ENCODE measurements at regions not wholly inside any gene's neighbourhood (a gene's known extent, or its start where the extent isn't known, plus 50 kb on each side); places are given as distances from the start of the nearest gene placed in this dataset.
"Not testable (repeated sequence)": the region's sequence is repeated elsewhere in the genome, so short reads cannot be mapped to it uniquely, and the experiment has no call there.

DNA sequence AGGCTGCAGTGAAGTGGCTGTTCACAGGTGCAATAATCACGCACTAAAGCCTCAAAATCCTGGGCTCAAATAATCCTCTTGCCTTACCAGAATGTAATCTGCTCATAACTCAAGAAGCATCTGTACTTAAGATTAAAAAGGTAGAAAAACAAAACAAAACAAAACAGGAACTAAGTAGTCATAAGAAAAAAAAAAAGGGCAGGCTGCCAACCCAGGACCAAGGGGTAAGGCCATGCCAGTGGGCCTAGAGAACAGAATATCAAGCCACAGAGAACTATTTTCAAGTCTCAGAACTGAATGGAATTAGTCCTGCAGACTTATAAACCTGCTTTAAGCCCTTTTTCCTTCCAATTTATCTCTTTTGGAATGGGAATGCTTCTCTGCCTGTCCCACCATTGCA lies 64.8 kb upstream of the TBC1D3K start:
- Histone ChIP-seq H3K36me3 (ENCODE audit: control insufficient read depth, insufficient read depth, low read length) (no peaks in the 10 kb centered on the region), H3K4me3 (ENCODE audit: low read depth, low read length) (no peak overlapping the region), H3K9me3 (ENCODE audit: control insufficient read depth, insufficient read depth, low read length) (peaks cover 7% of the 10 kb centered on the region), H3K4me1 (ENCODE audit: control insufficient read depth, insufficient read depth, low read length) (no peaks in the 10 kb centered on the region), H3K9ac (ENCODE audit: low read depth, low read length) (no peak overlapping the region), H3K27me3 (ENCODE audit: control insufficient read depth, insufficient read depth, low read length) (no peaks in the 10 kb centered on the region)

DNA sequence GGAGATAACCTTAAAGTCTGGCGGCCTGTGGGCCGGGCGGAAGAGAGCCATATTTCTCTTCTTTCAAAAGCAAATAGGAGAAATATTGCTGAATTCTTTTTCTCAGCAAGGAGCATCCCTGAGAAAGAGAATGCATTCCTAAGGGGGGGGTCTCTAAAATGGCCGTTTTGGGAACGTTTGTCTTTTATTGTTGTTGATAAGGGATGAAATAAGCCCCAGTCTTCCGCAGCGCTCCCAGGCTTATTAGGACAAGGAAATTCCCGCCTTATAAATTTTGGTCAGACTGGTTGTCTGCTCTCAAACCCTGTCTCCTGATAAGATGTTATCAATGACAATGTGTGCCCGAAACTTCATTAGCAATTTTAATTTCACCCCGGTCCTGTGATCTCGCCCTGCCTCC lies 65.8 kb upstream of the TBC1D3K start:
- H3K27me3 ChIP-seq (ENCODE audit: control insufficient read depth, insufficient read depth, low read length); H3K9ac ChIP-seq (ENCODE audit: low read depth, low read length); H3K4me3 ChIP-seq (ENCODE audit: low read depth, low read length); H3K9me3 ChIP-seq (ENCODE audit: control insufficient read depth, insufficient read depth, low read length); H3K36me3 ChIP-seq (ENCODE audit: control insufficient read depth, insufficient read depth, low read length); H3K4me1 ChIP-seq (ENCODE audit: control insufficient read depth, insufficient read depth, low read length): not testable (repeated sequence)

DNA sequence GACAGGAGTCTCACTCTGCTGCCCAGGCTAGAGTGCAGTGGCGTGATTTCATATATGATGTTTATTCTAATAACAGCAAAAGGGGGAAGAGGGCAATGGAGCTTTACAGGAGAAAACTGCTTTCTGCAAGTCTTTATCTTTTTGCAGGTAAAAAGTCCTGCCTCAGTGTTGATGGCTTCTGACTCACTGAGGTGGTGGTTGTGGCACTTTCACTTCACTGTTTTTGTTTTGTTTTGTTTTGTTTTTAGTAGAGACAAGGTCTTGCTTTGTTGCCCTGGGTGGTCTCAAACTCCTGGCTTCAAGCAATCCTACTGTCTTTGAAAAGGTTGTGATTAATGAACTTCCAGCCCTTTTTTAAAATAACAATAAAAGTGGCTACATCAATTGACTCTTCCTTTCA lies 68.0 kb upstream of the TBC1D3K start:
- Histone ChIP-seq H3K4me3 (ENCODE audit: low read depth, low read length) (no peak overlapping the region), H3K27me3 (ENCODE audit: control insufficient read depth, insufficient read depth, low read length) (no peaks in the 10 kb centered on the region), H3K9ac (ENCODE audit: low read depth, low read length) (no peak overlapping the region), H3K9me3 (ENCODE audit: control insufficient read depth, insufficient read depth, low read length) (peaks cover 7% of the 10 kb centered on the region), H3K4me1 (ENCODE audit: control insufficient read depth, insufficient read depth, low read length) (no peaks in the 10 kb centered on the region), H3K36me3 (ENCODE audit: control insufficient read depth, insufficient read depth, low read length) (no peaks in the 10 kb centered on the region)

DNA sequence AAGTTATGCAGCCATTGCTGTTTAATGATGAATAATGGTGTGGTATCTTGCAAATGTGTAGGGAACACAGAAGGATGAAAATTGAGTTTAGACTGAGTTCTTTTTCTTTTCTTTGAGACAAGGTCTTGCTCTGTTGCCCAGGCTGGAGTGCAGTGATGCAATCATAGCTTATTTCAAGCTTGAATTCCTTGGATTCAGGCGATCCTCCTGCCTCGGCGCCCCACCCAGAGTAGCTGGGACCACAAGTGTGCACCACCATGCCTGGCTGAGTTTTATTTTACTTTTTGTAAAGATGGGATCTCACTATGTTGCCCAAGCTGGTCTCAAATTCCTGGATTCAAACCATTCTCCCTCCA lies 74.6 kb upstream of the TBC1D3K start:
- Histone ChIP-seq H3K4me1 (ENCODE audit: control insufficient read depth, insufficient read depth, low read length) (no peaks in the 10 kb centered on the region), H3K27me3 (ENCODE audit: control insufficient read depth, insufficient read depth, low read length) (no peaks in the 10 kb centered on the region), H3K4me3 (ENCODE audit: low read depth, low read length) (no peak overlapping the region), H3K9ac (ENCODE audit: low read depth, low read length) (no peak overlapping the region), H3K9me3 (ENCODE audit: control insufficient read depth, insufficient read depth, low read length) (no peaks in the 10 kb centered on the region), H3K36me3 (ENCODE audit: control insufficient read depth, insufficient read depth, low read length) (no peaks in the 10 kb centered on the region)

DNA sequence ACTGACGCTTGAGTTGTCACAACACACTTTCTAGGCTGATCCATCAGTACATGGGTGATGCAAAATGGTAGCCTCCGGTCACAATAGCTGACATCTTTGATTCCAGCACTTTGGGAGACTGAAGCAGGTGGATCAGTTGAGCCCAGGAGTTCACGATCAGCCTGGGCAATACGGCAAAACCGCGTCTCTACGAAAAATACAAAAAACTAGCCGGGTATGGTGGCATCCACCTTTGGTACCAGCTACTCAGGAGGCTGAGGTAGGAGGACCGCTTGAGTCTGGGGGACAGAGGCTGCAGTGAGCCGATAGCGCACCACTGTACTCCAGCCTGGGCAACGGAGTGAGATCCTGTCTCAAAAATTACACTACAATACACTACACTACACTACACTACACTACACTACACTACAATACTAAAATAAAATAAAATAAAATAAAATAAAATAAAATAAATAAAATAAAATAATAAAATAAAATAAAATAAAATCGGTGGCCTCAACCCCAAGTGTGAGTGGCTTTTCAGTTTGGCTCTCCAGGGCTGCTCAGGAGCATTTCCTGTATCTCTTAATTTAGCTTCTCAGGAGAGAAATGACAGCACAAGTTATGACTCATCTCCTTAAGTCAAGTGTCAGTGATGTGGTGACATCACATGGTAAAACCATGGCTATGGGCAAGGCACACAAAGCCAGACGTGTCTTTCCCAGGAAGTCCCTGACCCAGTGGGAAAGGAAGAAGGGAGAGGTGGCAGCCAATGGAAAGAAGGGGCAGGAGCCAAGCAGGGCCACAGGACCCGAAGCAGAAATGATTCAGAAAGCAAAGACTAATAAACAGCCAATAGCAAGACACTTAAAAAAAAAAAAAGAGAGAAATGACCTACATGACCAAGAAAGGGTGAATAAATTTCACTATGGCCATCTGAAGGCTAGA lies 75.3 kb upstream of the TBC1D3K start:
- Histone ChIP-seq H3K4me3 (ENCODE audit: low read depth, low read length) (no peak overlapping the region), H3K9me3 (ENCODE audit: control insufficient read depth, insufficient read depth, low read length) (no peaks in the 10 kb centered on the region)

DNA sequence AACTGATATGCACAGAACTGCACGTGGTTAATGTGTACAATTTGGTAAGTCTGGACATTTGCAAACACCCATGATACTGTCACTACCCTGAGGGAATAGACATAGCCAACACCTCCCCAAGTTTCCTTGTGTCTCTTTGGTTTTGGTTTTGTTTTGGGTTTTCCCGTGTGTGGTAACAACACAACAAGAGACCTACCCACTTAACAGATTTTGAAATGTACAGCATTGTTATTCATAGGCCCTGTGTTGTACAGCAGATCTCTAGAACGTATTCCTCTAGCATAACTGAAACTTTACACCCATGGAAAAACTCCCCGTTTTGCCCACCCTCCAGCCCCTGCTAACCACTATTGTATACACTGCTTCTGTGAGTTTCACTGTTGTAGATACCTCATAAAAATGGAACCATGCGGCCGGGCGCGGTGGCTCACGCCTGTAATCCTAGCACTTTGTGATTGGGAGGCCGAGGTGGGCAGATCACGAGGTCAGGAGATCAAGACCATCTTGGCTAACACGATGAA lies 76.3 kb upstream of the TBC1D3K start:
- H3K27me3 ChIP-seq (ENCODE audit: control insufficient read depth, insufficient read depth, low read length): no peaks in the 10 kb centered on the region
- no peak overlapping the region for H3K4me3 ChIP-seq (ENCODE audit: low read depth, low read length)
- no peak overlapping the region for H3K9ac ChIP-seq (ENCODE audit: low read depth, low read length)
- H3K9me3 ChIP-seq (ENCODE audit: control insufficient read depth, insufficient read depth, low read length): no peaks in the 10 kb centered on the region
- H3K36me3 ChIP-seq (ENCODE audit: control insufficient read depth, insufficient read depth, low read length): no peaks in the 10 kb centered on the region
- no peaks in the 10 kb centered on the region for H3K4me1 ChIP-seq (ENCODE audit: control insufficient read depth, insufficient read depth, low read length)

More for the DNA sequence above, 75.3 kb upstream of the TBC1D3K start:
- no peaks in the 10 kb centered on the region for H3K36me3 ChIP-seq (ENCODE audit: control insufficient read depth, insufficient read depth, low read length)
- no peaks in the 10 kb centered on the region for H3K4me1 ChIP-seq (ENCODE audit: control insufficient read depth, insufficient read depth, low read length)
- H3K27me3 ChIP-seq (ENCODE audit: control insufficient read depth, insufficient read depth, low read length): no peaks in the 10 kb centered on the region
- no peak overlapping the region for H3K9ac ChIP-seq (ENCODE audit: low read depth, low read length)

DNA sequence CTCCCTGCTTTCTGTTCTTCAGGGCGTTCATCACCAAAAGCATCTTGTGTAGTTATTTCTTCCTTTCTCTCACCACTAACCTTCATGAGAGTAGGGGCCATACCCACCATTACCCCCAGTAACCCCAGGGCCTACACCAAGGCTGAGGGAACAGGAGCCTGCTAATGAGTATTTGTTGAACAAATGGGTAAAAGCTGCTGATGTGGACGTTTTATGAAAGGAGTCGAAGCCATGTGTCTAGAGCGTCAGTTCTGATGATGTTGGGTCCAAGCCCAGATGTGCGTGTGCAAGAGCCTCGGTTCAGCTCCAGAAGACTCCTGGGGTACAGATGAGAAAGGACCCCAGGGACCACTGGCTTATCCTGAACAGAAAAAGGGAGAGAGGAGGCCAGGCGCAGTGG lies 77.1 kb upstream of the TBC1D3K start:
- no peaks in the 10 kb centered on the region for H3K9me3 ChIP-seq (ENCODE audit: control insufficient read depth, insufficient read depth, low read length)
- H3K36me3 ChIP-seq (ENCODE audit: control insufficient read depth, insufficient read depth, low read length): no peaks in the 10 kb centered on the region
- H3K4me3 ChIP-seq (ENCODE audit: low read depth, low read length): no peak overlapping the region

DNA sequence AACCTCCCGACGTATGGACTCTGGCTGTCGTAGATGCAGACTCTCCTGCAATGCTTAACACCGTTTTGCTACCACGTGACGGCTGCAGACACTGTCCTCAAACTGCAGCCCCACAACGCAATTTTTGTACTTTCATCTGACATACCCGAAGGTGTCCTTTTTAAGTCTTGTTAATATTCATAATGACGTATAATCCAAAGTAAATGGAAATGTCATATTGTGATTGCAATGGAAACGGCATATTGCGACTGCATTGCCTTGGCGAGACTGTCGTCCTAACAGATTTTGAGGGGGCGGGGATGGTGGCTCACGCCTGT lies 79.3 kb upstream of the TBC1D3K start:
- Histone ChIP-seq H3K4me1 (ENCODE audit: control insufficient read depth, insufficient read depth, low read length) (no peaks in the 10 kb centered on the region), H3K36me3 (ENCODE audit: control insufficient read depth, insufficient read depth, low read length) (no peaks in the 10 kb centered on the region), H3K9ac (ENCODE audit: low read depth, low read length) (no peak overlapping the region), H3K4me3 (ENCODE audit: low read depth, low read length) (no peak overlapping the region), H3K9me3 (ENCODE audit: control insufficient read depth, insufficient read depth, low read length) (no peaks in the 10 kb centered on the region), H3K27me3 (ENCODE audit: control insufficient read depth, insufficient read depth, low read length) (no peaks in the 10 kb centered on the region)

More for the DNA sequence above, 77.1 kb upstream of the TBC1D3K start:
- Histone ChIP-seq H3K9ac (ENCODE audit: low read depth, low read length) (no peak overlapping the region), H3K27me3 (ENCODE audit: control insufficient read depth, insufficient read depth, low read length) (no peaks in the 10 kb centered on the region), H3K4me1 (ENCODE audit: control insufficient read depth, insufficient read depth, low read length) (no peaks in the 10 kb centered on the region)

DNA sequence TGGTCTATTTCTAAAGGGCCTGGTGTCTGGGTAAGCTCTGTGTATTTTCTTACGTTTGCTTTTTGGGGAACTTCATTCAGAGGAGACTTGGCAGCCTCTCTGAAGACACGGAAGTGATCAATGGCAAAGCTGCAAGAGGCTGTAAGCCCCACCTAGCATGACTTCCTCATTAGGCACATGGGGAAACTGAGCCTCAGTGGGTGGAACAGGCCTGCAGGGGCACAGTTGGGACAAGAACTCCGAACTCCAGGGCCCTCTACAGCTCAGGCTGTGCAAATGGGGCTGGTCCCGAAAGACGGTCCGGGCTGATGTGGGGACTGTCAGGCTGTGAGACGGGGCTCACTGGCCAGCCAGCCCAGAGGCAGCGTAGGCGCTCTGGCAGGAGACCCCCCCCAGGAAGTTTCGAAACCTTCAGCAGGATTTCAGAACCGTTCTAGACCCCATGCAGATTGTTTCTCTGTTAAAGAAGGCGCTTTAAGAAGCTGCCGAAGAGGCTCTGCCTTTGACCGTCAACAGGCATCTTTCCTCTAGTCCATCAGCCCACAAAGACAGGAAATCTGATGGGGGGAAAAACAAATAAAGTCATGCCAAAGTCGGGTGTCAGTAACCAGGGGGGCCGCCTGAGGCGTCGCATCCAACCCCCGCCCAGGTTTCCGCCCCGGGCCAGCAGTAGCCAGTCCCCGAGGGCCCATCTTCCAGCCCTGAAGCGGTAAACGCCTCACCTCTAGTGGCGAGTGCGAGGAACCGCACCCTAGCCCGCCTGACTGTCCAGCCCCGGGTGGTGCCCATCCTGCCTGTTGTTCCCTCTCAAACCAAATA lies 79.8 kb upstream of the TBC1D3K start:
- Histone ChIP-seq H3K4me3 (ENCODE audit: low read depth, low read length) (peak overlapping the region; percentile 14), H3K36me3 (ENCODE audit: control insufficient read depth, insufficient read depth, low read length) (no peaks in the 10 kb centered on the region), H3K4me1 (ENCODE audit: control insufficient read depth, insufficient read depth, low read length) (no peaks in the 10 kb centered on the region), H3K9ac (ENCODE audit: low read depth, low read length) (no peak overlapping the region), H3K9me3 (ENCODE audit: control insufficient read depth, insufficient read depth, low read length) (no peaks in the 10 kb centered on the region), H3K27me3 (ENCODE audit: control insufficient read depth, insufficient read depth, low read length) (no peaks in the 10 kb centered on the region)

DNA sequence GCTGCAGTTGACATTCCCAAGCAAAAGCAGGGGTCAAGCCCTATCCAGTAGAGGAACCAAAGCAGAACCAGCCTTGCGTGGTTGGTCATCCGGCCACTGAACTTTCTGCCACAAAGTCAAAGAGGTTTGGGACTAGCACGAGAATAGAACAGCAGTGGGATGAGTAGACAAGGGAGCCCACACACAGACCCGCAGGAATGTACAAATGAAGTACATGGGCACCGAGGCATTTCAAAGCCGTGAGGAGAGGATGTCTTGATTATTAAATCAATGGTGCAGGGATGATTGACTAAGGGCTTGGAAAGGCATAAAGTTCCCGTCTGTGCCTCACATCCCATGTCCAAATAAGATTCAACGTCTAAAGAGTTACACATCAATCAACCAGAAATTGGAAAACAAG lies 81.8 kb upstream of the TBC1D3K start:
- Histone ChIP-seq H3K36me3 (ENCODE audit: control insufficient read depth, insufficient read depth, low read length) (no peaks in the 10 kb centered on the region), H3K9ac (ENCODE audit: low read depth, low read length) (no peak overlapping the region), H3K4me1 (ENCODE audit: control insufficient read depth, insufficient read depth, low read length) (no peaks in the 10 kb centered on the region), H3K9me3 (ENCODE audit: control insufficient read depth, insufficient read depth, low read length) (no peaks in the 10 kb centered on the region), H3K27me3 (ENCODE audit: control insufficient read depth, insufficient read depth, low read length) (no peaks in the 10 kb centered on the region), H3K4me3 (ENCODE audit: low read depth, low read length) (no peak overlapping the region)

DNA sequence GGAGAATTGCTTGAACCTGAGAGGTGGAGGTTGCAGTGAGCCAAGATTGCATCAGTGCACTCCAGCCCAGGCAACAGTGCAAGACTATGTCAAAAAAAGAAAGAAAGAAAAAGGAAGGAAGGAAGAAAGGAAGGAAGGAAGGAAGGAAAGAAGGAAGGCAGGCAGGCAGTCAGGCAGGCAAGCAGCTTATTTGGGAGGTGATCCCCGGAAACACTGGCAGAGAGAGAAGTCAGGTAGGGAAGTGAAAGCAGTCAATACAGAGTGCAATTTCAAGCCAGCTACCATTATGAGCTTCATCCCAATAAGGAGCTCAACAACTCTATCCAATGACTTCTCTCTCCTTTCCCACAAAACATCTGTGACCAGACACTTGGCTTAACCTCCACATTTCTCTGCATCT lies 83.0 kb upstream of the TBC1D3K start:
- Histone ChIP-seq H3K4me1 (ENCODE audit: control insufficient read depth, insufficient read depth, low read length) (no peaks in the 10 kb centered on the region), H3K9me3 (ENCODE audit: control insufficient read depth, insufficient read depth, low read length) (no peaks in the 10 kb centered on the region), H3K9ac (ENCODE audit: low read depth, low read length) (no peak overlapping the region), H3K4me3 (ENCODE audit: low read depth, low read length) (no peak overlapping the region), H3K27me3 (ENCODE audit: control insufficient read depth, insufficient read depth, low read length) (no peaks in the 10 kb centered on the region), H3K36me3 (ENCODE audit: control insufficient read depth, insufficient read depth, low read length) (no peaks in the 10 kb centered on the region)

DNA sequence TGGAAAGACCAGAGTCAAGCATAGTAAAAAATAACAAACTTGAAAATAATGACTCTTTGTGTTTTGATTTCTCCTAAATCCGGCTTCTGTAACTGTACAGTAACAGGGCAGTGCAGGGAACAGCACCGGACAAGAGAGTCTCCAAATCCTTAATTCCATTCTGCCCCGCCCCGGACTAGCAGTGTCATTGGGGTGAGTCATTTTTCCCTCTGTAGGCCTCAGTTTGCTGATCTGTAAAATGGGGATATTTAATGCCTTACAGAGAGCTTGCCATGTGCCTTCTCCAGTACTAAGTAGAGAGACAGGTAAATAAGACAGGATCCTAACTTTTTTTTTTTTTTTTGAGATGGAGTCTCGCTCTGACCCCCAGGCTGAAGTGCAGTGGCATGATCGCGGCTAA lies 83.6 kb upstream of the TBC1D3K start:
- no peaks in the 10 kb centered on the region for H3K4me1 ChIP-seq (ENCODE audit: control insufficient read depth, insufficient read depth, low read length)
- H3K9me3 ChIP-seq (ENCODE audit: control insufficient read depth, insufficient read depth, low read length): no peaks in the 10 kb centered on the region
- H3K36me3 ChIP-seq (ENCODE audit: control insufficient read depth, insufficient read depth, low read length): no peaks in the 10 kb centered on the region
- H3K27me3 ChIP-seq (ENCODE audit: control insufficient read depth, insufficient read depth, low read length): no peaks in the 10 kb centered on the region
- H3K9ac ChIP-seq (ENCODE audit: low read depth, low read length): no peak overlapping the region
- H3K4me3 ChIP-seq (ENCODE audit: low read depth, low read length): no peak overlapping the region

All from iPS-15b (cell line).